Loucy (cell line): ENCODE measurements at regions not wholly inside any gene's neighbourhood (a gene's known extent, or its start where the extent isn't known, plus 50 kb on each side); places are given as distances from the start of the nearest gene placed in this dataset.

Experiments
- H2AFZ ChIP-seq: fragments of 200-600 bp; sonication (generic); 2 replicates; pipeline ENCODE4 v1.6.0; 2016; ENCODE audit warnings: antibody characterized with exemption, mild to moderate bottlenecking, low read length, moderate library complexity
- H3F3A ChIP-seq: fragments of 200-600 bp; 2 replicates; pipeline ENCODE4 v1.6.0; 2016; ENCODE audit warnings: antibody characterized with exemption, low read depth, mild to moderate bottlenecking
- H3K27me3 ChIP-seq: fragments of 200-600 bp; sonication (generic); 2 replicates; pipeline ENCODE4 v1.6.1; 2014; ENCODE audit warnings: low read length, mild to moderate bottlenecking; ENCODE audit not compliant: insufficient read depth, poor library complexity, severe bottlenecking
- H3K36me3 ChIP-seq: fragments of 200-600 bp; sonication (generic); 2 replicates; pipeline ENCODE4 v1.6.1; 2016; ENCODE audit warnings: low read length; ENCODE audit not compliant: insufficient read depth
- H3K4me1 ChIP-seq: fragments of 200-600 bp; sonication (generic); 2 replicates; pipeline ENCODE4 v1.5.1; 2014; ENCODE audit warnings: low read length, mild to moderate bottlenecking; ENCODE audit not compliant: insufficient read depth, poor library complexity, severe bottlenecking
- H3K4me2 ChIP-seq: fragments of 200-600 bp; sonication (generic); 2 replicates; pipeline ENCODE4 v1.6.0; 2014; ENCODE audit warnings: antibody characterized with exemption, low read length, low read depth, mild to moderate bottlenecking; ENCODE audit not compliant: poor library complexity, severe bottlenecking
- H3K4me3 ChIP-seq: fragments of 200-600 bp; sonication (generic); 2 replicates; pipeline ENCODE4 v1.5.1; 2014; ENCODE audit warnings: low read length, mild to moderate bottlenecking, mixed read lengths; ENCODE audit not compliant: poor library complexity, severe bottlenecking
- H3K79me2 ChIP-seq: fragments of 200-600 bp; sonication (generic); 2 replicates; pipeline ENCODE4 v1.6.1; 2014; ENCODE audit warnings: low read length; ENCODE audit not compliant: insufficient read depth
- H3K9ac ChIP-seq: fragments of 200-600 bp; sonication (generic); 2 replicates; pipeline ENCODE4 v1.6.0; 2014; ENCODE audit warnings: mild to moderate bottlenecking, low read depth, low read length, moderate library complexity; ENCODE audit not compliant: poor library complexity, severe bottlenecking
- H3K9me2 ChIP-seq: fragments of 200-600 bp; sonication (generic); replicated peaks from 2 replicates; pipeline ENCODE4 v1.6.1; 2016; ENCODE audit warnings: low read depth, low read length, mixed read lengths
- H3K9me3 ChIP-seq: fragments of 200-600 bp; sonication (generic); 2 replicates; pipeline ENCODE4 v1.6.1; 2014; ENCODE audit warnings: mild to moderate bottlenecking, antibody characterized with exemption, low read length, low read depth; ENCODE audit not compliant: insufficient read depth
- H4K20me1 ChIP-seq: fragments of 200-600 bp; sonication (generic); 2 replicates; pipeline ENCODE4 v1.6.0; 2014; ENCODE audit warnings: antibody characterized with exemption, low read length, mild to moderate bottlenecking; ENCODE audit not compliant: insufficient read depth, poor library complexity, severe bottlenecking
- EZH2phosphoT487 ChIP-seq: fragments of 200-600 bp; IDR thresholded peaks from 2 replicates; pipeline ENCODE4 v1.6.1; 2018; ENCODE audit warnings: antibody characterized with exemption, mild to moderate bottlenecking, moderate library complexity, borderline replicate concordance
- TF ChIP-seq, protein P1 (sequence below): fragments of 200-600 bp; sonication (generic); conservative IDR thresholded peaks from 2 replicates; pipeline ENCODE4 v1.5.1; 2014; ENCODE audit warnings: mild to moderate bottlenecking, antibody characterized with exemption, low read length

- Histone ChIP-seq H3F3A (no peaks in the 10 kb centered on the region), H3K4me2 (no peak overlapping the region), H4K20me1 (no peaks in the 10 kb centered on the region), H2AFZ (no peak overlapping the region), H3K4me1 (no peaks in the 10 kb centered on the region), H3K36me3 (no peaks in the 10 kb centered on the region), H3K4me3 (no peak overlapping the region), H3K79me2 (no peaks in the 10 kb centered on the region), H3K27me3 (no peaks in the 10 kb centered on the region), H3K9me3 (no peaks in the 10 kb centered on the region), H3K9ac (no peak overlapping the region), H3K9me2 (no peaks in the 10 kb centered on the region)
- no peak for TF ChIP-seq EZH2phosphoT487
- TF ChIP-seq, protein P1, sequence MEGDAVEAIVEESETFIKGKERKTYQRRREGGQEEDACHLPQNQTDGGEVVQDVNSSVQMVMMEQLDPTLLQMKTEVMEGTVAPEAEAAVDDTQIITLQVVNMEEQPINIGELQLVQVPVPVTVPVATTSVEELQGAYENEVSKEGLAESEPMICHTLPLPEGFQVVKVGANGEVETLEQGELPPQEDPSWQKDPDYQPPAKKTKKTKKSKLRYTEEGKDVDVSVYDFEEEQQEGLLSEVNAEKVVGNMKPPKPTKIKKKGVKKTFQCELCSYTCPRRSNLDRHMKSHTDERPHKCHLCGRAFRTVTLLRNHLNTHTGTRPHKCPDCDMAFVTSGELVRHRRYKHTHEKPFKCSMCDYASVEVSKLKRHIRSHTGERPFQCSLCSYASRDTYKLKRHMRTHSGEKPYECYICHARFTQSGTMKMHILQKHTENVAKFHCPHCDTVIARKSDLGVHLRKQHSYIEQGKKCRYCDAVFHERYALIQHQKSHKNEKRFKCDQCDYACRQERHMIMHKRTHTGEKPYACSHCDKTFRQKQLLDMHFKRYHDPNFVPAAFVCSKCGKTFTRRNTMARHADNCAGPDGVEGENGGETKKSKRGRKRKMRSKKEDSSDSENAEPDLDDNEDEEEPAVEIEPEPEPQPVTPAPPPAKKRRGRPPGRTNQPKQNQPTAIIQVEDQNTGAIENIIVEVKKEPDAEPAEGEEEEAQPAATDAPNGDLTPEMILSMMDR: no peak
These were observed 448.5 kb upstream of the MGMT start for GRCh38 chr10:129018511-129018910.

DNA sequence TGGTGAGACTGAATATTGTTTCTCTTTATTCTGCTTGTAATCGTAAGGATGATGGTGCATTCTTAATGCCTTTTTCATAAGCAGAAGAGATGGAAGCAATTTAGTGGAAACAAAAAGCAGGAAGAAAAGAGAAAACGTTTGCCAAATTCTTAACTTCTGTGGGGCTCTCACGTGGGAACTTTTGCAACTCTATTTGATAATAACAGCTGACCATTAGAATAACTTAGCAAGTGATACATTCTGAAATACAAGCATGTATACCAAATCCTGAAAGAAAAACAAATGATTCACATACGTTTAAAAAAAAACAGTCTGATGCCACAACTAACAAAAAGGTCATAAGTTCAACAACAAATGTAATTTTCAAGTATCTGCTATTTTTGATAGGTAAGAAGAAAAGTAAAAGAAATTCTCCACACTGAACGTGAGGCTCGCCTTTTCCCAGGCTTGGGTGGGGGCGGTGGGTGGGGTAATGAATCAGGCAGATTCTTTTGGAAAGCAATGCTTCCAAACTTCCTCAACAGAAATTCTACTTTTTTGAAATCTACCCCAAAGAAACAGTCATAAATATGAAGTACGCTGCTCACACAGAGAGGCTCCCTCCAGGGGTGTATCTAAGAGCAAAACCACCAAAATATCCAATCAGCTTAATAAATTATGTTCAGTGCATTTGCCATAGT, 446.2 kb upstream of the MGMT start:
- Histone ChIP-seq H3K79me2 (no peaks in the 10 kb centered on the region), H3K4me3 (no peak overlapping the region), H3K9me3 (no peaks in the 10 kb centered on the region), H3K4me2 (no peak overlapping the region), H2AFZ (no peak overlapping the region), H3K36me3 (no peaks in the 10 kb centered on the region), H3K4me1 (no peaks in the 10 kb centered on the region), H3K9ac (no peak overlapping the region), H3F3A (no peaks in the 10 kb centered on the region), H3K27me3 (no peaks in the 10 kb centered on the region), H3K9me2 (no peaks in the 10 kb centered on the region), H4K20me1 (no peaks in the 10 kb centered on the region)
- TF ChIP-seq, protein P1: no peak
- TF ChIP-seq EZH2phosphoT487: no peak

DNA sequence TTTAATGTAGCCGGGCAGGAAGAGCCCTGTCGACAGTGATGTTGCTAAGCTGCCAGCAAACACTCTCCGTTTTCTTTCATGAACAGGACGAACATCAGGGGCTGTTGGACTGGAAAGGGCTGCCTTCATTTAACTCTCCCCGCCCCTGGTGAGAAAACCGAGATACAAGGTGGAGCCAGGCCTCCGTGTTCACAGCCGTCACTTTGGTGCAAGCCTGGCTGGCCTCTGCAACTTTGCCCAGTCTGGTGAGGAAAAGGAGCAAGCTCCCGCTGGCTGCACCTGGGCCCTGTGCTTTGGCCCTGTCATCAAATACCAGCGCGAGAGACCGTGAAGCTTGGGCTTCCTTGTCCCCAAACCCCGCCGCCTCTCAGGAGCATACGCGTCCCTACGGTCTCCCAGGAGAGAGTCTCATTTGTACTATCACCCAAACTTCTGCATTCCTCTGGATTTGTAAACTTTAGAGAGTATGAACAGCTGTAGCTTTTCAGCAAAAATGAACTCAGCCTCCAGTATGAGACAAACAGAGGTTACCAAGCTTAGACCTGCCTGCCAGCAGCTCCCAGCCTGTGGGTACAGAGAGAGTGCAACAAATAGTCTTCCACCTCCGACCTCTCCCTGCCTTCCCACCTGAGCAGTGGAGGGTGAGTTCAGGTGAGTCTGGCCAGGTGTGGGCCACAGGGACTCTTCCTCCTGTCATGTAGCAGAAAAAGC, 445.3 kb upstream of the MGMT start:
- Histone ChIP-seq H3F3A (no peaks in the 10 kb centered on the region), H3K4me2 (no peak overlapping the region), H2AFZ (no peak overlapping the region), H3K27me3 (no peaks in the 10 kb centered on the region), H3K79me2 (no peaks in the 10 kb centered on the region), H4K20me1 (no peaks in the 10 kb centered on the region), H3K9ac (no peak overlapping the region), H3K36me3 (no peaks in the 10 kb centered on the region), H3K9me3 (no peaks in the 10 kb centered on the region), H3K9me2 (no peaks in the 10 kb centered on the region), H3K4me1 (no peaks in the 10 kb centered on the region), H3K4me3 (no peak overlapping the region)
- TF ChIP-seq, protein P1: no peak
- no peak for TF ChIP-seq EZH2phosphoT487
